SW 1271 (cell line): ENCODE measurements at regions not wholly inside any gene's neighbourhood (a gene's known extent, or its start where the extent isn't known, plus 50 kb on each side); places are given as distances from the start of the nearest gene placed in this dataset.
A peak's percentile ranks its signal among the peaks of the same experiment; 100 is the strongest.
"Not testable (repeated sequence)": the region's sequence is repeated elsewhere in the genome, so short reads cannot be mapped to it uniquely, and the experiment has no call there.

Experiments
- DNase-seq, 2 experiments: peaks; one replicate each; lab custom pipeline; 2025; lab: John Stamatoyannopoulos, UW

- no peak for DNase-seq
These were observed 54.4 kb upstream of the JAK1 start for GRCh38 chr1:65020774-65021173.

DNA sequence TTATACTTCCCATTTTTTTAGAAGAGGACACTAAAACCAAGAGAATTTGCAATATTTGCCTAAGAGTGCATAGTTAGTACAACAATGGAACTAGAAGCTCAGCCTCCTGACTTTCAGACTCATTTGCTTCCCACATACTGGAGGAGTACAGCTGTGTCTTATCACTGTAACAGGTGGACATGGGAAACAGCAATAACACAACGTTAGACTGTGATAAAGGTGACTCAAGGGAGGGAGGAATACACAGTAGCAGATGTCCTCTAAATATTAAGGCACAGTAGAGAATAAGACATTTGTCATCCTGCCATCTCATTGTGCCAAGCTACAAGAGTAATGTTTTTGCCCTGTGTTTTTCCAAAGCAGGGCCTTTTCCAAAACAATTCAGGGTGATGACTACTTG lies 55.4 kb upstream of the JAK1 start:
- DNase-seq: no peak

DNA sequence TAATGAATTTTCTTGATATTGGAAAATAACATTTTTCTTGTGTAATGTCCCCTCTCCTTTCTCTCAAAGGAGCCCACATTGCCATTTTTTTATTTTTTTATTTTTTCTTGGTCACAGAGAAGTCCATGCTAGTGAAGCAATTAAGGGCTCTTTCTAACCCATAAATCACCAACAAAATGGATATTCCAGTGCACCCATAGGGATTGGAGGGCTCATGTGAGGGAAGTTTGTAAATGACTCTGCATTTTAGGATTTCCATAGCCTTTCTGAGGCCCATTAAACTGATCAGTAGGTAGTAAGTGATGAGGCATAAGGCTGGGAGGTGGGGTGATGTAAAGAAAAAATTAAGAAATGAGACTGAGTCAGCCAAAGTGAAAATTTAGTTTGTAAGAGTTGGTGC lies 55.9 kb upstream of the JAK1 start:
- DNase-seq: no peak

DNA sequence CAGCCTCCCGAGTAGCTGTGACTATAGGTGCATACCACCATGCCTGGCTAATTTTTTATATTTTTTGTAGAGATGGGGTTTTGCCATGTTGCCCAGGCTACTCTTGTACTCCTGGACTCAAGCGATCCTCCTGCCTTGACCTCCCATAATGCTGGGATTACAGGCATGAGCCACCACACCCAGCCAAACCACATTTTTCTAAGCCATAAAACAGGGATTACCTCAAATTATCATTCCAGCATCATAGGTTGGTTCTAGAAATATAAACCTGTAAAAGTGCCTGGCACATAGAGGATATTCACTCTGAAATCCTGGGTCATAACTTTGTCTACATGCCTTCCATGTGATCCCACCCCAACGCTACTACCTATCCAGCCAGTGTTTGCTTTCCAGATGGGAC lies 59.4 kb upstream of the JAK1 start:
- DNase-seq: no peak

DNA sequence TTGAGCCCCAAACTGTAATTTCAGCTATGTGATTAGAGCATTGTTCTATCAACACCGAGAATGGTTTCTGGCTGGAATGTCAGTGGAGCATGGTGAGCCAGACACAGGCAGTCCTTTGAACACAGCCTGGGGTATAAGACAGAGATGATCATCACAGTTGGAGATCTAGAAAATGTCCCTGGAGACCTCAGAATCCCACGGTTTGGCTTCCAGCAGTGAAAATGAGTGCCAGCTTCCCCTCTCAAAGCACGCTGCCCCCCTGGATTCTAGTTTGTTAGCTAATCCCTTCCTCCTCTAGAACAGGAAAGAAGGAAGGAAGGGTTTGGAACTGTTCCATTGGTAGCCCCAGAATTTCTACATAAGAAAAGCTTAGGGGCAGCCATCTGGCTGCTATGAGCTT lies 59.9 kb upstream of the JAK1 start:
- no peak for DNase-seq

- no peak for DNase-seq
These were observed 61.5 kb upstream of the JAK1 start for GRCh38 chr1:65027666-65028358.

GRCh38 chr1:65029434-65029833 lies 63.1 kb upstream of the JAK1 start:
- DNase-seq: not testable (repeated sequence)

DNA sequence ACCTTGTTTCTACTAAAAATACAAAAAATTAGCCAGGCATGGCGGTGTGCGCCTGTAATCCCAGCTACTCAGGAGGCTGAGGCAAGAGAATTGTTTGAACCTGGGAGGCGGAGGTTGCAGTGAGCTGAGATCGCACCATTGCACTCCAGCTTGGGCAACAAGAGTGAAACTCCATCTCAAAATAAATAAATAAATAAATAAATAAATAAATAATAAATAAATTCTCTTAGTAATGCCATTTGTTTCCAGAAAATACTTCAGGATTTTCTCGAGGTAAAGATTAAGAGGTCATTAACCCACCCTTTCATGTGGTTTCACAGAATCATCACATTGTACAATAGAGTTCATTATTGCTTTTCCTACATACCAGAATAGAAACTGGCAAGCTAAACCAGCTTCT lies 68.5 kb upstream of the JAK1 start:
- DNase-seq: not testable (repeated sequence)

DNA sequence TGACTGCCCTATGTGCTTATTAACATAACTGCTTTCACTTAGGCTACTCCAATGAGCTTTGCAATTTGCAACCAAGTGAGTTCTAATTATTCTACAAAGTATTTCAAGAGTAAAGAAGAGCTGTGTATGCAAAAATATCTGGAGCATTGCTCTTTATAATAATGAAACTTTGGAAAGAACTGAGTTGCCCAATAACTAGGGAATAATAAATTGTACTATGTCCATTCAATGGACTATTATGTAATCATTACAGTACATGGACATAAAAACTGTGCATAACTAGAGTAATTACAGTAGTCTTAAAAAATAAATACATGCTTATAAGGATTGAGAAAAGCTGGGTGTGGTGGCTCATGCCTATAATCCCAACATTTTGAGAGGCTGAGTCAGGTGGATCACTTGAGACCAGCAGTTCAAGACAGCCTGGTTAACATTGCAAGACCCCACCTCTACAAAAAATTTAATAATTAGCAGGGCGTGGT lies 70.3 kb upstream of the JAK1 start:
- no peak for DNase-seq

- DNase-seq: no peak
These were observed 72.7 kb upstream of the JAK1 start for GRCh38 chr1:65039066-65039465.

- no peak for DNase-seq
These were observed 73.2 kb upstream of the JAK1 start for GRCh38 chr1:65039508-65039907.

- DNase-seq: no peak
These were observed 76.1 kb upstream of the JAK1 start for GRCh38 chr1:65042467-65042866.

- DNase-seq: no peak
These were observed 78.1 kb upstream of the JAK1 start for GRCh38 chr1:65044411-65044810.

GRCh38 chr1:65045022-65045817 lies 78.9 kb upstream of the JAK1 start:
- DNase-seq: no peak

- DNase-seq: no peak
These were observed 82.0 kb upstream of the JAK1 start for GRCh38 chr1:65048335-65048734.

- no peak for DNase-seq
These were observed 83.8 kb upstream of the JAK1 start for GRCh38 chr1:65049941-65050713.

DNA sequence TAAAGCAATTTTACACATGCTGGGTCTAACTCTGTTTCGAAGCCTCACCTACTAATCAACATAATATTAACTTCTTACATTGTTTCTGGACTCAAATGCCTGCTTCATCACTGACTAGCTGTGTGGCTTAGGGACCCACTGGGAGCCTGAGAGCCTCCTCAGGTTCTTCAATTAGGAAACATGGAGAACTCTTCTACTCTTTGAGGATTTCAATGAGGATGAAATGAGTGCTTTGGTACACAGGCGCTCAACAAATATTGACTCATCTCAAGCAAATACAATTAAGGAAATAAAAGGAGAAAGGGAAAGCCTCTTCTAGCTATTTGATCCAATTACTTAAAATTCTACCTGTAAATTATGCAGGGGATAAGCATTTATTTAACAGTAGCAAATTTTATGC lies 84.4 kb upstream of the JAK1 start:
- no peak for DNase-seq

GRCh38 chr1:65054481-65054880 lies 88.1 kb upstream of the JAK1 start:
- no peak for DNase-seq

GRCh38 chr1:65055747-65056146 lies 89.4 kb upstream of the JAK1 start:
- DNase-seq: no peak

DNA sequence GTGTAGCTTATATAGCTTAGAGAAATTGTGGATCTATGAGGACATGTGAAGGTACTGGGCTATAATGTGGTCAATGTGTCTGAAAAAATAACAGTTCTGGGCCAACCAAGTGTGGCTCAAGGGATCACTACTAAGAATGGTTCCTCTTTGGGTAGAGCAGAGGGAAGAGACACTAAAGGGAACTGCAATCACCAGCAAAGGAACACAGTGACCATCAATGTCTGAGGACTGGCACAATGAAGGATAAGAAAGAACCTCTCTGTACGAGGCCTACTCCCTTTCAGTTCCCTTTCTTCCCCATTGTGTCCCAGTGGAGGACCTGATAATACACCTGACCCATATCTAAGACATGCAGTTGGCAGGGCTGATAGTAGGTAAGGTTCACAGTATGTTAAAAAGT lies 89.9 kb upstream of the JAK1 start:
- no peak for DNase-seq

GRCh38 chr1:65056866-65057265 lies 90.5 kb upstream of the JAK1 start:
- no peak for DNase-seq

GRCh38 chr1:65059930-65060538 lies 88.0 kb upstream of the AK4 start:
- DNase-seq: peak in 1 of 2 experiments; percentile 28
